ENCODE measurements at regions not wholly inside any gene's neighbourhood (a gene's known extent, or its start where the extent isn't known, plus 50 kb on each side); places are given as distances from the start of the nearest gene placed in this dataset.

DNA sequence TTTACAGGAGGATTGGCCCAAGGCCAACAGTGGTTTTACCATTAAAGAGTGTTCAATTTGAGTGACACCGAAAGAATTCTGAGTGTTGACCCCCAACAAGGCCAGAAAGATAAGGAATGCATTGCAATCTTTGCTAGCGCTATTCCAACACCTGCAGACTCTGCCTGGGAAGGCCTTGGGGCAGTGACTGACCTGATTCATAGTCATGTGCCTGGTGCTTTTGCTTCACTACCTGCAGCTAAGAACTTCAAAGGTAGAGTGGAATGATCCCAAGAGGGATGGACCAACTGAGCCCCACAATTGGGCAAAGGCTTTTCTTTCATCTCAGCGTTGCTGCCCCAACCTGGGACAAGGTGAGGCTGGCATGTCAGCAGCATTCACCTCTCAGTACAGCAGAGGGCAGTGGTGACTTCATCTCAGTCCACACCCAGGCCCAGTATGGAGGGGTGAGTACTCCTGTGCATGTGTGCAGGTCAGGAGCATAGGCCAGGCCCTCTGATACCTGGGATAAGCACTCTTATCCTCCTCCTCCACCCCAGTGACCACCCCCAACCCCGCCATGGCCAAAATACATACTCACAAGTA, 149.6 kb upstream of the GNAO1 start:
- TF ChIP-seq JUND (IDR thresholded peaks at IDR 0.05; ENCODE audit: low read depth) = no peak
- DNase-seq (ENCODE audit: low read depth in 1 of 2, low spot score in 1 of 2) = peak; percentile 11 to 62
- in situ Hi-C loops (cut with HindIII; ENCODE audit: low pct_unique_long_range_greater_than_20kb, low sequenced_read_pairs) = no loop called here

DNA sequence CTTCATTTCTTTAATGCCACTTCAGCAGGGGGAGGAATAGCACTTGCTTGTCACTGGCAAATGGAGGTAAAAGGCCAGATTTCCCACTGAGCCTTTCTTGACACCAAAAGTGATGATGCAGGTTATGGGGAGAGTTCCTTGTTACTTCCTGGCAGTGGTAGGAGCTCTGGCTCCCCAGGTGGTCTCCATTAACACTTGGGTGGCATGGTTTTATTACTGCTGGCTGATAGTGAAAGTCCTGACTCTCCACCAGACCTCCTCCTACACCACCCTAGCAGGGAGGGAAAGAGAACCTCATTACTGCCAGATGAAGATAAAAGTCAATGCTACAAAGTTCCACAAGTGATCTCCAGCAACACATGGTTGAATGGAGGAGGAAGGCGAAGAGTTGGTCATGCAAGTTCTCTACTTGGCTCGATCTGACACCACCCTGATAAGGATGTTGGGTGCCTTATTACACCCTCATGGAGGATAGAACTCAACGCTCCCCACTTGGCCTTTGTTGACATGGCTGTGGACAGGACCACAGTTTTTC, 152.7 kb upstream of the GNAO1 start:
- no peak for DNase-seq (ENCODE audit: low read depth in 1 of 2, low spot score in 1 of 2)
- TF ChIP-seq JUND (IDR thresholded peaks at IDR 0.05; ENCODE audit: low read depth) = no peak
- in situ Hi-C loops (cut with HindIII; ENCODE audit: low pct_unique_long_range_greater_than_20kb, low sequenced_read_pairs) = no loop called here

DNA sequence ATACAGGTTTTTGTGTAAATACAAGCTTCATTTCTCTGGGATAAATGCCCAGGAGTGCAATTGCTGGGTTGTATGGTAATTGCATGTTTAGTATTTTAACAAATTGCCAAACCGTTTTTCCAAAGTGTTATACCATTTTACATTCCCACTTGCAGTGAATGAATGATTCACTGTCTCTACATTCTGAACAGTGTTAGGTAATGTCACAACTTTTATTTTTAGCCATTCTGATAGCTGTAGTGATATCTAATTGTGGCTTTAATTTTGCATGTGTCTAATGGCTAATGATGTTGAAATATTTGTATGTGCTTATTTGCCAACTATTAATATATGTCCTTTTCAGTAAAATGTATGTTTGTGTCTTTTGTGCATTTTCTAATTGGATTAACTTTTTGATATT, 156.9 kb upstream of the CES5A start:
- in situ Hi-C loops (cut with HindIII; ENCODE audit: low pct_unique_long_range_greater_than_20kb, low sequenced_read_pairs) = no loop called here
- DNase-seq (ENCODE audit: low read depth in 1 of 2, low spot score in 1 of 2) = no peak
- TF ChIP-seq JUND (IDR thresholded peaks at IDR 0.05; ENCODE audit: low read depth) = no peak

DNA sequence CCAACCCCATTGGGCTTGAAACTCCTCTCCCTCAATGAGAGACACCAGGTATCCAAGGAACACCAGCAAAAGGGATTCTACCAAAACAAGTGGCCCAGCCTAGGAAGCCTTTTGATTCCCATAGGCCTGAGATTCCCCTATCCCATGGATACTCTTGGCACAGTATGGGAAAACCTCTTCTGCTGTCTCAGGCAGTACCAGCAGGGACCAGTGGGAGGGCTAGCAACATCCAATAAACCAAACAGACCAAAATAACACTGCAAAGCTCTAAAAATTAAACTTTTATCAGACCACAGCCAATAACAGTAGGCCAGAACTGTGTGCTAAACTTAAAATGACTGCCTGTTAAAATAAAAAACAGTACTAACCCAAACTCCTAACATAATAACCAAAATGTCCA, 153.9 kb upstream of the CES5A start:
- DNase-seq (ENCODE audit: low read depth in 1 of 2, low spot score in 1 of 2) = no peak
- in situ Hi-C loops (cut with HindIII; ENCODE audit: low pct_unique_long_range_greater_than_20kb, low sequenced_read_pairs) = no loop called here
- no peak for TF ChIP-seq JUND (IDR thresholded peaks at IDR 0.05; ENCODE audit: low read depth)

DNA sequence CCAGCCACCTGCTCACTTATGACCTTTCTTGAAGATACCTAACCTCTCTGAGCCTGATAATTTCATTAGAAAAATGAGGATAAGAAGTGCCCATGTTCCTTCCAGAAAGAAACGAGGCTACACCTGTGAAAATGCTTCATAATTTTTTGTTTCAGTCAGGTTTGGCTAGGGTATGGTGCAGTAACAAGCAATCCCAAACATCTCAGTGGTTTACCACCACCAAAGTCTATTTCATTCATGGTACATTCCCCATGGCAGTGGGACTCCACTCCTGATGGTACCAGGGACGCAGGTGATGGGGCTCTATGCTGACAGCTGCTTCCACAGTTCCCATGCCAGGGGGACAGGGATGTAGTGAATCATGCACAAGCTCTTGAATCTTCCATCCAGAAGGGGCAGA, 147.6 kb upstream of the CES5A start:
- in situ Hi-C loops (cut with HindIII; ENCODE audit: low pct_unique_long_range_greater_than_20kb, low sequenced_read_pairs) = no loop called here
- no peak for DNase-seq (ENCODE audit: low read depth in 1 of 2, low spot score in 1 of 2)
- TF ChIP-seq JUND (IDR thresholded peaks at IDR 0.05; ENCODE audit: low read depth) = no peak

DNA sequence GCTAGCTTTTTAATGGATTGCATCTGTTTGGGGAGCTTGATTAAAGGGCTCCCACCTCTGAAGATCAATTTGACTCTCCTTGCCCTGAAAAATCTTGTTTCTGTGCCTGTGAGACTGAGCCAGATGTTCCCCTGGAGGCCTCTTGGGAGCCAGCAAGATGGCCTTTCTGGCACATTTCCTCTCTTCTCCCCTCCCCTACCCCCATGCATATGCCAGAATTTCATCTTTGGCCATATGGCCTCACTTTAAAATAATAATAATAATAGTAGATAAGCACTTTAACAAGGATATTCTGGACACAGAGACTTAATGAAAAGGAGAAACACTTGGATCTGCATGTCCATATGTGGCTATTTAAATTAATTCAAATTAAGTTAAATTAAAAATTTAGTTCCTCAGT, 144.1 kb upstream of the CES5A start:
- DNase-seq (ENCODE audit: low read depth in 1 of 2, low spot score in 1 of 2) = no peak
- in situ Hi-C loops (cut with HindIII; ENCODE audit: low pct_unique_long_range_greater_than_20kb, low sequenced_read_pairs) = no loop called here
- no peak for TF ChIP-seq JUND (IDR thresholded peaks at IDR 0.05; ENCODE audit: low read depth)

DNA sequence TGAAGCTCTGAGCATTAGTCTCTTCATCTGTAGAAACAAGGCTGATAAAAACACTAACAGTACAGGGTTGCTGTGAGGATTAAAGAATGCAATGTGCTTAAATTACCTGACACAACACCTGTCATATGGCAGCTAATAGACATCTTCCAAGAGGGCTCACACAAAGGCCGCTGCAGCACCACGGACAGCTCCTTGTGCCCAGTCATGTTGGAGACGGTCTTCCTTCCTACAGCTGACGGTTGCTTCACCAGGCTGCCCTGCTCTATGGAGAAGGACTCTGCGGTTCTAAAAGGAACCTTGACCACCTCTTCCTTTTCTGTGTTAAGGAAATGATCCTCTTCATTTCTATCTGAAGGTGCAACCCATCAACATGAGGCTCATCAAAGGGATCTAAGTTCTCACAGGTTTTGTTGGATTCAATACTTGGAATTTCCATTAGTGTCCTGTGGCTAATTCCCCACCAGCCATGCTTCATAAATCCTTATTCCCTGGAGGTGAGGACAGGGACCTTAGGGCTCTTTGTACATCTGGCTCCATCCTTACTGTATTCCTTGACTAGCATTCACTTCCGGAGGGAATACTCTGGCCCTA, 138.9 kb upstream of the CES5A start:
- in situ Hi-C loops (cut with HindIII; ENCODE audit: low pct_unique_long_range_greater_than_20kb, low sequenced_read_pairs) = no loop called here

DNA sequence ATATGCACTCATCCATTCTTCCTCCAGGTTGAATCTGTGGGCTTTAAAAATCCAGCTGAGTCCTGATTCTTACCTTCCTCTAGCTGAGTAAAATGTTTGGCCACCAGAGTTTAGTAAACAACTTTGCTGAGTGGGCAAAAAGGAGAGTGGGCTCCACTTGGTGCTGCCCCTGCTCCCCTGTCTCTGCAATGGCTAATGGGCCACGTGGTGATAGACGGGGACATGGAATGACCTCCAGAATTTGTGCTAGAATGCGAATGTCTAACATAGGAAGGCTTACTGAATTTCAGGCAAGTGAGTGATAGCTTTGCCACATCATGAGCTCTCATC, 137.3 kb upstream of the CES5A start:
- TF ChIP-seq JUND (IDR thresholded peaks at IDR 0.05; ENCODE audit: low read depth) = no peak
- DNase-seq (ENCODE audit: low read depth in 1 of 2, low spot score in 1 of 2) = no peak
- in situ Hi-C loops (cut with HindIII; ENCODE audit: low pct_unique_long_range_greater_than_20kb, low sequenced_read_pairs) = no loop called here

More for the DNA sequence above, 138.9 kb upstream of the CES5A start:
- TF ChIP-seq JUND (IDR thresholded peaks at IDR 0.05; ENCODE audit: low read depth) = no peak
- DNase-seq (ENCODE audit: low read depth in 1 of 2, low spot score in 1 of 2) = peak; percentile 33 to 82

DNA sequence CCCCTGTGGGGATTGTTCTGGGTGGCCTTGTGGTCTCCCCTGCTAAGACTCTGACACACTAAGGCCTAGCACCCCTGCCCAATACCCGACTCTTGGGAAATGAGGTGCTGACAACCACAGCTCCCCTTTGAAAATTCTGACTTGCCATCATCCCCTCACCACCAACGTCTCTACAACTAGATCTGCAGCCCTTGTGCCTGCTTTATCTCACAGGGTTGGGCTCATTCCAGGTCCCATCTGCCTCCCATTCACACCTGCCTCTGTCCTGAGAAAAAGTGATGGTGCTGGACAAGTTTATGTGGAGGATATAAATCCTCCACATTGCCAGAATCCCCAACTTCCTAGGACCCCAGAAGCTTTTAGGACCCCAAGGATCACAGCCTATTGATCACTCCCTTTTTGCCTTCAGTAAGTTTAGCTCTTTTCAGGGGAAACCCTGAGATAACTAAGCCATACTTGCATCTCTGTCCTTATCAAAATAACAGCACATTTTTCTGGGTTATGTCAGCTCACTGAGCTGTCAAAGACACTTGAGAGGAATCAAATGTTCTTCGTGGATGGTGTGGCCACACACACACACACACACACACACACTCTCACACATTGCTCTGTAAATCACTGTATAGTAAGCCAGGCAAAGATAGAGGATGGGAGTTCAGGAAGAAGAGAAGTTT, 136.8 kb upstream of the CES5A start:
- no peak for DNase-seq (ENCODE audit: low read depth in 1 of 2, low spot score in 1 of 2)
- in situ Hi-C loops (cut with HindIII; ENCODE audit: low pct_unique_long_range_greater_than_20kb, low sequenced_read_pairs) = no loop called here
- no peak for TF ChIP-seq JUND (IDR thresholded peaks at IDR 0.05; ENCODE audit: low read depth)

DNA sequence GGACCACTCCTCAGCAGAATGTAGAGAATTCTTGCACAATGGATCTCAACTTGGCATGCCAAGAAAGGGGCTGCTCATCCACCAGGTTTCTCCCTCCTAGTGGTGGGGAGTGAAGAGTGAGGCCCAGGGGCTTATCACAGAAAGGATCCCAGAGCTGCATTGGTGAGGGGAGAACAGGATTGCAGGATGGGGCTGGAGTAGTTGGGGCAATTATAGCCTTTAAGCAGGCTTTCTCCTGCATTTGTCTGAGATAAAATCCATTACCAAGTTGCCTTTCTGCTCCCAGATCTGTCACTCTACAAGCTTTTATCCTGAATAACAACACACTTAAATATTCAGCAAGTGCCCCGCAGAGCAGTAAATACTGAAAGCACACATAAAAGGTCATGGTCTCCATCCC, 130.8 kb upstream of the CES5A start:
- in situ Hi-C loops (cut with HindIII; ENCODE audit: low pct_unique_long_range_greater_than_20kb, low sequenced_read_pairs) = no loop called here
- no peak for TF ChIP-seq JUND (IDR thresholded peaks at IDR 0.05; ENCODE audit: low read depth)
- no peak for DNase-seq (ENCODE audit: low read depth in 1 of 2, low spot score in 1 of 2)

DNA sequence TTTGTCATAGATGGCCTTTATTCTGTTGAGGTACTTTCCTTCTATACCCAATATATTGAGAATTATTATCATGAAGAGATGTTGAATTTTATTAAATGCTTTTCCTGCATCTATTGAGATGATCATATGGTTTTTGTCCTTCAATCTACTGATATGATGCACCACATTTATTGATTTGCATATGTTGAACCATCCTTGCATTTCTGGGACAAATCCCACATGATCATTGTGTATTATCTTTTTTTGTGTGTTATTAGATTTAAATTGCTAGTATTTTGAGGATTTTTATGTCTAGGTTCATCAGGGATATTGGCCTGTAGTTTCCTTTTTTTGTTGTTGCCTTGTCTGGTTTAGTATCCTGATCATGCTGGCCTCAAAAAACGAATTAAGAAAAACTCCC, 124.5 kb upstream of the CES5A start:
- no peak for DNase-seq (ENCODE audit: low read depth in 1 of 2, low spot score in 1 of 2)
- in situ Hi-C loops (cut with HindIII; ENCODE audit: low pct_unique_long_range_greater_than_20kb, low sequenced_read_pairs) = no loop called here
- no peak for TF ChIP-seq JUND (IDR thresholded peaks at IDR 0.05; ENCODE audit: low read depth)

DNA sequence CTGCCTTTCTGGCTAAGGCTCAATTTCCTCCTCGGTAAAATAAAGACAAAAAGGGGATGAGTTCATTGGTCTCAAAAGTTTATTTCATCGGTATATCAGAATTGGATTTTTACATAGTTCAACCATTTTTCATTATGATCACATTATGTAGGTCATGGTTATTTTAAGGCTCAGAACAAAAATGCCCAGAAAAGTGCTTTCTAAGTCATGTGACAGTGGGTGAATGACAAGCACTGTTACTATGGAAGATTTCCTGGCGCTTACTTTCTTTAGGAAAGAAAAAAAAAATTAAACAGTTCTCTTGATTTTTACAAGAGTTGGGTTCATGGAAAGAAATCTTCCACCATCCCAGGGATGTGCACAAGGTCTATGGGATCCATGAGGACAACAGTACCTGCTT, 117.9 kb upstream of the CES5A start:
- no peak for TF ChIP-seq JUND (IDR thresholded peaks at IDR 0.05; ENCODE audit: low read depth)
- DNase-seq (ENCODE audit: low read depth in 1 of 2, low spot score in 1 of 2) = no peak
- in situ Hi-C loops (cut with HindIII; ENCODE audit: low pct_unique_long_range_greater_than_20kb, low sequenced_read_pairs) = no loop called here

DNA sequence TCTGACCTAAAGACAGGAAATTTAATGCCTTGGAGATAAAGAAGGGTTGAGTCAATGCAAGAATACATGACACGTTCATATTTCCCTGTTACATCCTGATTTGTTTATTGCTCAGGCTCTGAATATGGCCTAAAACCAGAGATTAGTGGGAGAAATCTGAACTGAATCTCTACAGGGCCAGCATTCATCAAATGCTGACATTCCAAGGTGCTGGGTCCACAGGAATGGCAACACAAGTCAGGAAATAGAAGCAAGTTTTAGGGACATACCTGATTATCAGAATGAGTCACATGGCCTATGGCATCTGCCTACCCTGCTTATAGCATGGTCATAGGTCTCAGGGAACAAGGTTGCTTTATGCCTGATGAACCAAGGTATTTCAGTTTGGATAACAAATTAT, 117.4 kb upstream of the CES5A start:
- no peak for TF ChIP-seq JUND (IDR thresholded peaks at IDR 0.05; ENCODE audit: low read depth)
- DNase-seq (ENCODE audit: low read depth in 1 of 2, low spot score in 1 of 2) = no peak
- in situ Hi-C loops (cut with HindIII; ENCODE audit: low pct_unique_long_range_greater_than_20kb, low sequenced_read_pairs) = no loop called here
